Urinary bladder (tissue), 3 donors: ENCODE measurements at regions not wholly inside any gene's neighbourhood (a gene's known extent, or its start where the extent isn't known, plus 50 kb on each side); places are given as distances from the start of the nearest gene placed in this dataset.

Experiments
- DNase-seq: peaks from one replicate; pipeline ENCODE4 v3.0.0-alpha.2; 2015; ENCODE audit errors: extremely low spot score
- H3K27ac ChIP-seq: one replicate; pipeline ENCODE4 v1.5.1; 2013; ENCODE audit warnings: low read depth, mild to moderate bottlenecking, moderate library complexity
- H3K36me3 ChIP-seq: one replicate; pipeline ENCODE4 v1.6.1; 2013; ENCODE audit warnings: mild to moderate bottlenecking, moderate library complexity; ENCODE audit not compliant: insufficient read depth
- H3K4me1 ChIP-seq: one replicate; pipeline ENCODE4 v1.6.1; 2013; ENCODE audit warnings: mild to moderate bottlenecking, moderate library complexity; ENCODE audit not compliant: insufficient read depth
- H3K4me3 ChIP-seq: one replicate; pipeline ENCODE4 v1.5.1; 2013; ENCODE audit warnings: low read depth, low read length
- WGBS: extraction: QIAGEN DNeasy Blood & Tissue Kit; methylation state at CpG from one replicate; pipeline ENCODE4 v1.1.7; 2013; 5-methylcytosine and 5-hydroxymethylcytosine counted together
- donor health status: healthy with polysubstance abuse.
- donor health status: healthy.

- 92% methylated on average over 6 of the region's 6 CpGs for WGBS
- Histone ChIP-seq H3K36me3 (no peaks in the 10 kb centered on the region), H3K4me1 (no peaks in the 10 kb centered on the region), H3K27ac (no peak overlapping the region), H3K4me3 (no peak overlapping the region)
- no peak for DNase-seq
Measured at GRCh38 chr6:40955178-40955545, 83.9 kb downstream of the UNC5CL start.

- no peaks in the 10 kb centered on the region for H3K36me3 ChIP-seq
- DNase-seq = no peak
- H3K27ac ChIP-seq = no peak overlapping the region
- no peak overlapping the region for H3K4me3 ChIP-seq
- no peaks in the 10 kb centered on the region for H3K4me1 ChIP-seq
- WGBS = 84% methylated on average over 6 of the region's 6 CpGs
Measured at GRCh38 chr6:40954446-40955177, 84.4 kb downstream of the UNC5CL start.

GRCh38 chr6:40953486-40953885 is 85.5 kb downstream of the UNC5CL start:
- H3K36me3 ChIP-seq = no peaks in the 10 kb centered on the region
- no peak for DNase-seq
- 53% methylated on average over 4 of the region's 4 CpGs for WGBS
- H3K27ac ChIP-seq = no peak overlapping the region
- no peak overlapping the region for H3K4me3 ChIP-seq
- H3K4me1 ChIP-seq = no peaks in the 10 kb centered on the region

- Histone ChIP-seq H3K4me1 (no peaks in the 10 kb centered on the region), H3K4me3 (no peak overlapping the region), H3K27ac (no peak overlapping the region), H3K36me3 (no peaks in the 10 kb centered on the region)
- 62% methylated on average over 7 of the region's 7 CpGs for WGBS
- no peak for DNase-seq
Measured at GRCh38 chr6:40950986-40951698, 87.9 kb downstream of the UNC5CL start.

- 88% methylated on average over 3 of the region's 3 CpGs for WGBS
- H3K4me3 ChIP-seq = no peak overlapping the region
Measured at GRCh38 chr6:40948570-40948969, 90.5 kb downstream of the UNC5CL start.

GRCh38 chr6:40947876-40948526 is 91.0 kb downstream of the UNC5CL start:
- no peak for DNase-seq
- Histone ChIP-seq H3K27ac (no peak overlapping the region), H3K4me1 (no peaks in the 10 kb centered on the region), H3K36me3 (no peaks in the 10 kb centered on the region), H3K4me3 (no peak overlapping the region)
- WGBS = 87% methylated on average over 2 of the region's 2 CpGs

More at GRCh38 chr6:40948570-40948969, 90.5 kb downstream of the UNC5CL start:
- no peak for DNase-seq
- Histone ChIP-seq H3K36me3 (no peaks in the 10 kb centered on the region), H3K4me1 (no peaks in the 10 kb centered on the region), H3K27ac (no peak overlapping the region)

- Histone ChIP-seq H3K27ac (no peak overlapping the region), H3K36me3 (no peaks in the 10 kb centered on the region), H3K4me3 (no peak overlapping the region), H3K4me1 (no peaks in the 10 kb centered on the region)
- DNase-seq = no peak
- WGBS = 93% methylated on average over 1 of the region's 1 CpG
Measured at GRCh38 chr6:40946738-40947301, 92.2 kb downstream of the UNC5CL start.

GRCh38 chr6:40937491-40937890 is 101.5 kb downstream of the UNC5CL start:
- WGBS = 56% methylated on average over 2 of the region's 2 CpGs

GRCh38 chr6:40936818-40937251 is 102.2 kb downstream of the UNC5CL start:
- 41% methylated on average over 3 of the region's 3 CpGs for WGBS
- H3K4me3 ChIP-seq = no peak overlapping the region
- no peaks in the 10 kb centered on the region for H3K4me1 ChIP-seq
- DNase-seq = no peak
- H3K27ac ChIP-seq = no peak overlapping the region
- H3K36me3 ChIP-seq = no peaks in the 10 kb centered on the region

More at GRCh38 chr6:40937491-40937890, 101.5 kb downstream of the UNC5CL start:
- DNase-seq = no peak
- Histone ChIP-seq H3K4me1 (no peaks in the 10 kb centered on the region), H3K4me3 (no peak overlapping the region), H3K36me3 (no peaks in the 10 kb centered on the region), H3K27ac (no peak overlapping the region)

GRCh38 chr6:40933864-40934263 is 105.2 kb downstream of the UNC5CL start:
- 80% methylated on average over 5 of the region's 5 CpGs for WGBS
- Histone ChIP-seq H3K4me1 (no peaks in the 10 kb centered on the region), H3K36me3 (no peaks in the 10 kb centered on the region), H3K4me3 (no peak overlapping the region), H3K27ac (no peak overlapping the region)
- DNase-seq = no peak

GRCh38 chr6:40932953-40933352 is 106.1 kb downstream of the UNC5CL start:
- Histone ChIP-seq H3K27ac (no peak overlapping the region), H3K4me3 (no peak overlapping the region), H3K4me1 (no peaks in the 10 kb centered on the region), H3K36me3 (no peaks in the 10 kb centered on the region)
- 95% methylated on average over 6 of the region's 6 CpGs for WGBS
- DNase-seq = no peak

- 80% methylated on average over 2 of the region's 2 CpGs for WGBS
- Histone ChIP-seq H3K4me1 (no peaks in the 10 kb centered on the region), H3K36me3 (no peaks in the 10 kb centered on the region), H3K27ac (no peak overlapping the region), H3K4me3 (no peak overlapping the region)
- DNase-seq = no peak
Measured at GRCh38 chr6:40932366-40932765, 106.7 kb downstream of the UNC5CL start.

- H3K36me3 ChIP-seq = no peaks in the 10 kb centered on the region
- H3K4me1 ChIP-seq = no peaks in the 10 kb centered on the region
- no peak overlapping the region for H3K4me3 ChIP-seq
- 53% methylated on average over 1 of the region's 1 CpG for WGBS
- no peak for DNase-seq
- H3K27ac ChIP-seq = no peak overlapping the region
Measured at GRCh38 chr6:40931931-40932330, 107.1 kb downstream of the UNC5CL start.
